ENCODE measurements at regions not wholly inside any gene's neighbourhood (a gene's known extent, or its start where the extent isn't known, plus 50 kb on each side); places are given as distances from the start of the nearest gene placed in this dataset.

DNA sequence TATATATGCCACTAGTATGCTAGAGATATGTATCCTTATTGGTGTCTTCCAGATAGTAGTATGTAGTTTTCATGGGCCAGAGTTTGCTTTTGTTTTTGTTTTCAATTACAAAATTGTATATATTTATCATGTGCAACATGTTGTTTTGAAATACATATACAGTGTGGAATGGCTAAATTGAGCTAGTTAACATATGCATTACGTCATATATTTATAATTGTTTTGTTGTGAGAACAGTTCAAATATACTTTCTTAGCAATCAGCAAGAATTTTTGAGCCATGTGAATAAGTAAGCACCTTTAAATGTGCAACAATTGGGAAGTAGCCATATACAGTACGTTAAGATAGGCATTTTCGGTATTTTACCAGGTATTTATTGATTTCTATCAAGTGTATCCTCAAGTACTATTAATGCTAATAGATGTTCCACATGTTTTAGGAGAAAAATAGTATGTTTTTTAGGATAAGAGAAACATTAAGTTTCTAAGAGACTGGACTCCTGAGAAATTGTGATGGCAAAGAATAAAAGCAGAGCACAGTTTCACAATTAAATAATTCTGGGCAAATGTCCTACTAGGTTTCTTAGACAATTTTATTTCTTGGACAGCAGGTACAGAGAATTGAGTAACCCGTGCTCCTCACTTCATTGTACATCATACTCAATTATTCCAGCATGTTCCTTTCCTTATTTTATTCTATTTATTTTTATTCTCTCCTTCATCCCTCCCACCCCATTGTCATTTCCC is 60.5 kb upstream of the SLC5A12 start:
- Histone ChIP-seq H3K79me1 (ENCODE audit: insufficient read depth, low read depth, low read length, poor library complexity, severe bottlenecking) (no peaks in the 10 kb centered on the region), H3K14ac (ENCODE audit: insufficient read depth, low read length) (no peak overlapping the region), H3K4me1 (ENCODE audit: insufficient read depth, low read length) (no peaks in the 10 kb centered on the region), H3K23me2 (ENCODE audit: insufficient read length, low read depth, low read length, poor library complexity, severe bottlenecking) (no peaks in the 10 kb centered on the region), H3K18ac (ENCODE audit: insufficient read length, low read depth, low read length) (no peak overlapping the region), H3K27me3 (ENCODE audit: insufficient read depth, low read length) (no peaks in the 10 kb centered on the region), H3K4ac (ENCODE audit: low read depth, low read length) (no peak overlapping the region), H4K91ac (ENCODE audit: insufficient read length, low read depth, low read length) (no peak overlapping the region), H3K9ac (ENCODE audit: extremely low read depth, insufficient read length, low read length) (no peak overlapping the region), H3K23ac (ENCODE audit: insufficient read length, low read depth, low read length) (no peak overlapping the region), H2AK5ac (ENCODE audit: insufficient read length, low read length) (no peak overlapping the region), H3K4me2 (ENCODE audit: insufficient read depth, insufficient read length, low read length) (no peak overlapping the region), H3T11ph (ENCODE audit: low read length) (no peak overlapping the region), H2BK15ac (ENCODE audit: low read depth, low read length) (no peak overlapping the region), H3K79me2 (ENCODE audit: insufficient read depth, low read length) (no peaks in the 10 kb centered on the region), H2BK20ac (ENCODE audit: low read depth, low read length, poor library complexity, severe bottlenecking) (no peak overlapping the region), H2AFZ (ENCODE audit: low read length) (no peak overlapping the region), H4K8ac (replicated peaks; ENCODE audit: insufficient read length, low read depth, low read length) (no peak overlapping the region), H2BK5ac (ENCODE audit: insufficient read length, low read length) (no peak overlapping the region), H4K5ac (ENCODE audit: insufficient read length, low read depth, low read length) (no peak overlapping the region), H4K20me1 (ENCODE audit: control insufficient read depth, insufficient read depth, insufficient read length) (no peaks in the 10 kb centered on the region), H3K9me3 (ENCODE audit: control insufficient read depth, low read depth, low read length) (no peaks in the 10 kb centered on the region), H2BK120ac (ENCODE audit: low read depth, low read length, poor library complexity, severe bottlenecking) (no peak overlapping the region), H3K56ac (ENCODE audit: insufficient read length, low read depth, low read length) (no peak overlapping the region), H3K27ac (ENCODE audit: insufficient read length, low read depth, low read length) (no peak overlapping the region), H2BK12ac (ENCODE audit: insufficient read length, low read depth, low read length) (no peak overlapping the region)
- Mint-ChIP-seq H3K27ac (no peak overlapping the region), H3K27me3 (ENCODE audit: low read depth) (no peaks in the 10 kb centered on the region), H3K36me3 (ENCODE audit: insufficient read depth in 1 of 3, low read depth in 3 of 3) (peaks cover 19 to 27% (median 26%) of the 10 kb centered on the region in 3 experiments), H3K4me1 (no peaks in the 10 kb centered on the region), H3K4me3 (no peak overlapping the region), H3K9me3 (peaks cover 26 to 33% of the 10 kb centered on the region in 2 experiments)
- WGBS (ENCODE audit: extremely low coverage, insufficient read length, low lambda C conversion rate), result no CpG with 5 or more reads among the region's 4 CpGs
- DNase-seq, result no peak
- TF ChIP-seq, protein P1, sequence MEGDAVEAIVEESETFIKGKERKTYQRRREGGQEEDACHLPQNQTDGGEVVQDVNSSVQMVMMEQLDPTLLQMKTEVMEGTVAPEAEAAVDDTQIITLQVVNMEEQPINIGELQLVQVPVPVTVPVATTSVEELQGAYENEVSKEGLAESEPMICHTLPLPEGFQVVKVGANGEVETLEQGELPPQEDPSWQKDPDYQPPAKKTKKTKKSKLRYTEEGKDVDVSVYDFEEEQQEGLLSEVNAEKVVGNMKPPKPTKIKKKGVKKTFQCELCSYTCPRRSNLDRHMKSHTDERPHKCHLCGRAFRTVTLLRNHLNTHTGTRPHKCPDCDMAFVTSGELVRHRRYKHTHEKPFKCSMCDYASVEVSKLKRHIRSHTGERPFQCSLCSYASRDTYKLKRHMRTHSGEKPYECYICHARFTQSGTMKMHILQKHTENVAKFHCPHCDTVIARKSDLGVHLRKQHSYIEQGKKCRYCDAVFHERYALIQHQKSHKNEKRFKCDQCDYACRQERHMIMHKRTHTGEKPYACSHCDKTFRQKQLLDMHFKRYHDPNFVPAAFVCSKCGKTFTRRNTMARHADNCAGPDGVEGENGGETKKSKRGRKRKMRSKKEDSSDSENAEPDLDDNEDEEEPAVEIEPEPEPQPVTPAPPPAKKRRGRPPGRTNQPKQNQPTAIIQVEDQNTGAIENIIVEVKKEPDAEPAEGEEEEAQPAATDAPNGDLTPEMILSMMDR (conservative IDR thresholded peaks at IDR 0.05), result no peak
